HG03520 (cell line): ENCODE measurements at regions not wholly inside any gene's neighbourhood (a gene's known extent, or its start where the extent isn't known, plus 50 kb on each side); places are given as distances from the start of the nearest gene placed in this dataset.
A peak's percentile ranks its signal among the peaks of the same experiment; 100 is the strongest.

Experiments used
- ATAC-seq: cut with Tn5 transposase; IDR thresholded peaks from one replicate; pipeline ENCODE4 v1.9.1; 2021; ENCODE audit warnings: mild to moderate bottlenecking, moderate library complexity; ENCODE audit not compliant: unreplicated experiment

DNA sequence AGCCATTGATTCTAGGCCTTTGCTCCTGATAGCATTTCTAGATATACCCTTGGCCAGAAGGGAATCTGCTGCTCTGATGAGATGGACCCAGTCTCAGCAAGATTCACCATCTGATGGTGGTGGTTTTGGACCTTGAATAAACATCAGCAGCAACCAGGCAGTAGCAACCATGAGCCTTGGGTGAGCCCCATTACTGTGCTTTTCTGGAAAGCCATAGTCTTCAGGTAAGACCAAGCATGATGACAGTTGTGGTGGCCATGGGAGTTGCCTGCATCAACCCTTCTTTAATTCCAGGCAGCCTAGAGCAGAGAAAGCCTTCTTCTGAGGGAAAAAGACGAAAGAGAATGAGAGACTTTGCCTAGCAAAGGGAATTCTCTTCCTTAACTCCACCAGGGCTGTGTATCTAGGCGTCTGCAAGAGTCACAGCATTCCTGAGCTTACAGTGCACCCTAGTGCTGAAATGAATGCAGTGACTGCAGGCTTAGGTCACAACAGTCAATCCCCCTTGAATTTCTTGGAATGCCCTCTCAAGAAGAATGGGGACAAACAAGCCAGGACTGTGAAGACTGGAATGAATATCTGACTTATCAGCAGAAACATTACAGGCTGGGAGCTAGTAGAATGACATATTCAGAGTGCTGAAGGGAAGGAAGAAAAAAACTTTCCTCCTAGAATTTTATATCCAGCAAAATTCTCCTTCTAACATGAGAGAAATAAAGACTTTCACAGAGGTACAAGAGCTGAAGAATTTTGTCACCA is 942.4 kb upstream of the PCDH20 start:
- peak; percentile 60 for ATAC-seq

DNA sequence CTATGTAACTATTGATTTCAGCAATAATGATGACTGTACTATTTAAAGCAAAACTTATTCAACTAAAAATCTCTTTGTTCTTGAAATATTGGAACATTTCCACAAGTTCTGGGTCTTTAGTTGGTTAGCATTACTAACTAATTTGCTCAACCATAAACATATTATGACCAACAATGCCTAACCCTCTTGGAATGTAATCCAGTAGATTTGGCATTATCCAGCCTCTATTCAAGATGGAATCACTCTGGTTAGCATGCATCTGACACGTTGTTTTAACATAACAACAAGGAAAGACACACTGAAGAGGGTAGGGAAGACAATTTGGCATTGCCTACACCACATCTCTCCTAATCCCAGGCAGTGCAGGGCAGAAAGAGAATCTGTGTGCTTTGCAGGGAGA is 941.3 kb upstream of the PCDH20 start:
- no peak for ATAC-seq

DNA sequence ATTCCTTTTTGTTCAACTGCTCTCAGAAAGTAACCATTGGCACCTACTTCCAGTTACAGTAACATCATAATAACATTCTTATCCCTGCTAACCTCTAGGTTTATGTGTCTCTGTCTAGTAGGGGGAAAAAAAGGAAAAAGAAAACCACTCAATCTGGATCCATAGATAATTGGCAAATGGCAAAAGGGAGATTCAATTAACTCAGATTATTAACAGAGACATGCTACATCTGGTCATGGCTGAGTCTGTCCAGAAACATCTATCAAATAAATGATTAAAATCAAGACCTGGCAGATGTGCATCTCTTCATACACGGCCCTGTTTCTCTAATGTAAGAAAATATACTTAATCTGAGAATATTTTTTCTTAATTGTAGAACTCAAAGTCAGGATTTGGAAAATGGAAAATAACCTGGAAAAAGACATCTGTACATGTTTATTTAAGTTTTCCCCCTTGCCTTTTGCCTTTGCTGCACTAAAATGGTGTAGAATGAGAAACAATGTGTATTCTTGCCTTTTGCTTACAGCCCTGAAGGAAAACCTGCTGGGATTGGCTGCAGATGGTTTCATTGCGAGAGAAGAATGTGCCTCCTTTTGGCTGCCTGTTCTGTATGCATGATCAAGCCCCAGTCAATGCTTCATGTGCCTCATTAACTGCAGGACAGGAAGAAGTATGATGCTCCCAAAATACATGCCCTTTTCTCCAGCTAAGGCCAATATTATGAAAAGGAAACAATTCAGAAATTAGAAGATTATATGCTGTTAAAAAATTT is 921.6 kb upstream of the PCDH20 start:
- no peak for ATAC-seq

DNA sequence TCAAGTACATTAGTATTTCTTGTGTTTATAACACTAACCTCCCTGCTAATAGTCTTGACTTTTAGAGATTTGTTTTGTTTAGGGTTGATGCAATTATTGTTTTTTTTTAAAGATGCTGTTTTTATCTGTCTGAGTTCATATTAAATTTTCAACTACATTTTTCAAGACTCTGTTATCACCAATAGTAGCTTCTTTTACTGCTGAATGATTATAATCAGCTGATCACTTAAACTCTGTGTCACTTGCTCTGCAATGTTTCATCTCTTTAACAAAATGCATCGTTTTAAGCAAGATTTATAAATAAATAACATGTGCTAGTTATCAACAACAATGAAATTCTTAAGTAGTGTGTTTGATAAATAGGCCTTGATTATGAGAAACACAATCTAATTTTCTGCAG is 920.9 kb upstream of the PCDH20 start:
- ATAC-seq, result no peak

DNA sequence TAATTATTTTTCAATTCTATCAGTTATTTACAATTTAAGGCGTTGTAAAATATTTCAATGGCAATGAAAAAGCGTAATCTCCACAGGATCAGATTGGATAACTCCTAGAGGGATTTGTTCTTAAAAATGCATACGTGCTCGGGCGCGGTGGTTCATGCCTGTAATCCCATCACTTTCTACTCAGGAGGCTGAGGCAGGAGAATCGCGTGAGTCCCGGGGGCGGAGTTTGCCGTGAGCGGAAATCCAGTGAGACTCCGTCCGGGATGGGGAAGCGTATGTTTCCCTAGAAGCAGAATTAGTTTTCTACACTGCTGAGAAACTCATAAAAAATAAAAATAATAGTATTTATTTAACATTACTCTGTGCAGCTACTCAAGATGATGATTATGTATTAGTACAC is 917.8 kb upstream of the PCDH20 start:
- no peak for ATAC-seq

DNA sequence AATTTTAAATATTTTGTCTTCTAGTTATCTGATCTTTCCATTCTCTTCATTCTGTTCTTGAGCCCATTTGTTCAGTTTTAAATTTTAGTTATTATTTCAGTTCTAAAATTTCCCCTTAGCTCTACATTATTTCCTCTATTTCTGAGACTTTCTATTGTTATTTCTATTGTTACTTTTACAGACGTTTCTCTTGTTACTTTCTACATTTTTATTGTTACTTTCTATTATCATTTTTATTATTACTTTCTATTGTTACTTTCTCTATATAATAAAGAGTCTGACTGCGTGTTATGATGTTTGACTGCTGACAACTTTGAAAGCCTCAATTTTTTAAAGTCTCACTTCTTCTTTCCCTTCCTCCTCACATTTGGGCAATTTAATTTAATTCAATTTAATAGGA is 915.7 kb upstream of the PCDH20 start:
- no peak for ATAC-seq

DNA sequence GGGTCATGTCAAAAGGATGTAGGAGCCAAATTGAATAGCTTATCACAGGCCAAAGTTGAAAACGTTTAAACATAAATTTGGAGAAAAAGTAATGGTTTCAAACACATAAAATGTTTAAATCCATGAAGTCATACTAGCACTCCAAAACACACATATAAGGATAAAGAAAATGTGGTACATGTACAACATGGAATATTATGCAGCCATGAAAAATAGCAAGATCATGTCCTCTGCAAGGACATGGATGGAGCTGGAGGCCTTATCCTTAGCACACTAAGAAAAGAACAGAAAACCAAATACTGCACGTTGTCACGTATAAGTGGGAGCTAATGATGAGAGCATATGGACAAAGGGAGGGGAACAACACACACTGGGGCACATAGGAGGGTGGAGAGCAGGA is 911.7 kb upstream of the PCDH20 start:
- ATAC-seq, result no peak

DNA sequence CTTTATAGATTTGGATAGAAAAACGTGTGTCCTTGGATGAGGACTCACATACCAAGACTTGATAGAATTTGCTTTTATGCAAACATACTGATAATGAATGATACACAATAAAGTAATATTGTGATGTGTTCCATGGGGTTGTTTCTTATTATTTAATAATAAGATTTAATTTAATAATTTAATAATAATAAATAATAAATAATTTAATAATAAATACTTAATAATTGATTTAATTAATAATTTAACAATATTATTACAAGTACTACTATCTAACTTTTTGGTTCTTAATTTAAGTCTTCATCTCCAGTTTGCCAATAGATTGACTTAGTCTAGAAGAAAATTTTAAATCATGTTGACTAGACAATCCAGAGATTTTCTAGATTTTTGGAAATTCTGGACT is 909.2 kb upstream of the PCDH20 start:
- ATAC-seq, result no peak

DNA sequence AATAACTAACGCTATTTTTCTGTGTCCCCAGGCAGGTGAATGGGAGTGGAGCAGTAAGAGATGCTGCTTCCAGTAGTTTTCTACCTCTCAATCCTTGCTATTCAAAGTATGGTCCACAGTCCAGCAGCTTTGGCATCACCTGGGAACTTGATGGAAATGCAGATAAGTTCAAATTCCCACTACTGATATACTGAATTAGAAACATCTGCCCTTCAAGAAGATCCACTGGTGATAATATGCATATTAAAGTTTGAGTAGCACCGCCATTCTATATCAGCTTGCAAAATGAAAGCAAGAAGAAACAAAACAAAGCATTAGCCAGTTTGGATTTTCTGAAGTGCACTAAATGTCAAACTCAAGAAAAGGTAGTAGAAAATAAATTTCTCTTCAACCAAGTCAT is 906.2 kb upstream of the PCDH20 start:
- ATAC-seq, result no peak

DNA sequence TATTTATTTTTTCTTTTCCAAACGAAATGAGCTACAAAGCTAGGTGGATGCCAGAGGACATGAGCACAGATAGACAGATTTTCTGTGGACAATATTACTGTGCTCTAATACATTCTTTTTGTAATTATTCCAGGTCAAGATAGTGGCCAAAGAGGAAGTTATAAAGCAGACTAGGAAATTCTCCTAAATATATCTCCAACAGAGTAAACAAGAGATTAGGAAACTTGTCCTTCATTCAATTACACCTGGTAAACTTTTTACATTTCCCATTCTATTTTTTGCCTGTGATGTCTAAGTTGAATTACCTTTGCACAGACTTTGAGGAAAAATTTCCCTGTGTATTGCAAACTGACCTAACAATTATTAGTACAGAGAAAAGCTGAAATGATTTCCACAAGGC is 905.5 kb upstream of the PCDH20 start:
- no peak for ATAC-seq

DNA sequence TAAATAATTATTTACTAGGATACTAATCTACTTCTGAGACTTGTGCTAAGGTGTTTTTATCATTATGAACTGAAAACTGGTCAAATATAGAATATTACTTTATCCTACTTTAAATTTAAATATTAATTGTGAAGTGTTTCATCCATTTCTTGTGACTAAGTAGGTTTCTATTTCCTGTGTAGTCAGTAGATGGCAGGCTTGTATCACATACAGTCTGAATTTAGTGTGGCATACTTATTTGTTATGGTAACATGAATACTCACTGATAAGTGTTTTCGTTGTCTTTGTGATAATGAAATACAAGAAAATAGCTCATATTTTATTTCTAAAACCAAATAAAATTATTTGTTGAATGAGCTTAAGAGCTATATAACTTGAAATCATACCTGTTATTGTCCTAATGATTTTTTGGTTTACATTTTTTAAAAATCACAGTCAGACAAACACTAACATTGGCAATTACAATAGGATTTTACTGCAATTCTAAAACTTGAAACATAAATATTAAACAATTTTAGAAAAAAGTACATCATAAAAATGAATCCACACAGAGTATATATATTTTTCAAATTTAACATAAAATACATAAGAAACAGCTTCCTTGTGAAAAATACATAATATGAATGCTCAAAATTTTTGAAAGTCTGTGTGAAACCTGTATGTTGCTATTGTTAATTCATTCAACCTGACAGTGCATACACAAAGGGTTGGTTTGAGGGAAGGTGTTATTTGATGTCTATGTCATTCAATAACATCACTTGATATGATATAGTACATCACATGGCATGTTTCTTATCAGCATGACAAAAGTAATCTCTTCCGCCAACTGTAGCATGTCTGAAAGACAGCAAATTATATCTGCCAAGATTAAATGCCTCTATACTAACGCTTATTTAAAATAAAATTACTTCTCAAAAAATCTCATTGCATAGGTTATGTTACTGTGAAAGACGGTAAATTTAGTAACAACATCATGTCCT is 904.8 kb upstream of the PCDH20 start:
- ATAC-seq, result peak; percentile 79

DNA sequence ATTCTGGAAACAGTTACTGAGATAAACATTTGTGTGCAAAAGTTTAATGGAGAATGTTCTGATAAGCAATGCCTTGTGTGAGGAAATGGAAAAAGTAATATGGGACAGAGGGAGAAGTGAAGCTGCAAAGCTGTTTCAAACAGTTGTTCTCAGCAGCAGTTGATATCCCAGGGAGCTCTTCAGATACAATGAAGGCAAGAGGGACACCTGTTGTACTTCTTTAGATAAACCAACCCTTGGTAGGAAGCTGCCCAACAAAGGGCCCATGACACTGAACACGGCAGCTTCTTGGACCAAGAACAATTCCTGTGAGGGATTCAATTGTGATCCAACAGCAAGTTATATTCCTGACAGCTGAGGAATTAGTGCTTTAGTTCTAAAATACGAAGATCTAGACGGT is 894.3 kb upstream of the PCDH20 start:
- ATAC-seq, result no peak

DNA sequence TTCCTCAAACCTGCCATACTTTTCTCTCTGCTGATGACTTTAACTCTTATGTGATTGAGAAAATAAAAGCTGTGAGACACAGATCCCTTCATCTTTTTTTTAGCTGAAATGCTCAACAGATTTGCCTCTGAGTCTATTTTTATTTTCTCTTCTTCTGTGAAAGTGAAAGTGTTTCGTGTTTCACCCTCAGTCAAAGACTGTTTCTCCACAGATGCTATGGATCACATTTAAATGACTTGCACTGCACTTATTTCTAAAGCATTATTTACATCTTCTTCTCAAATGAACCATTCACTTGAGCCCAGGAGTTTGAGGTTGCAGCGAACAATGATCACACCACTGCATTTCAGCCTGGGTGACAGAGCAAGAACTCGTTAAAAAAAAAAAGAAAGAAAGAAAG is 890.1 kb upstream of the PCDH20 start:
- ATAC-seq, result peak; percentile 91

DNA sequence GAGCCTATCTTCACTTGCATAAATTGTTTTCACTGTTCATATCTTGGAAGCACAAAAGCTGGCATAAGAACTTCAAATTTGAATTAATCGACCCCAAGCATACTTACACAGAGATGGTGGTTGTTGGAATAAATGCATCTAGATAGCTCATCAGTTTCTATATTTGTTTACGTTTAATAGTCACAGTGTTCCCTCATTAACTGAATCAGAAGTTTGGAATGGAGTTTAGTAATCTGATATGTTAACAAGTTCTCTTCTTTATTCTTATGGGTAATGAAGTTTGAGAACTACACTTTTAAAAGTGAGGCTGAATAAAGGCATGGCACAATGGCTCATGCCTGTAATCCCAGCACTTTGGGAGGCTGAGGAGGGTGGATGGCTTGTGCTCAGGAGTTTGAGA is 886.7 kb upstream of the PCDH20 start:
- ATAC-seq, result no peak

DNA sequence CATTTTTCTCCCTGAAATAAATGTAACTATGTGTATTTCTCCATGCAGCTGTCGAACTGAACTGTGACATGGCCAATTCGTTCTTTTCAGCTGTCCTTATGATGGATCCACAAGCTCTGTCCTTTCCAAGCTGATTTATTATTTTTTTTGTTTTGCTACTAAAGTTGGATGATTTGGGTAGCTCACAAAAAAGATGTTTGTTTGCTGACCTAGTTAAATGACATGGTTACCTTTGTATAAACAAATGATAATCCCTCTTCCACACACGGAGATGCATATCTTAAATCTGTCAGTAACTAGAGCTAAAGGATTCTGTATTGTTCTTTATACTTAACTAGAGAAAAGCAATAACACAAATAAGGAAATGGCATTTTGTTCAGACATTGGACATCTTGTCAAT is 884.3 kb upstream of the PCDH20 start:
- ATAC-seq, result no peak

DNA sequence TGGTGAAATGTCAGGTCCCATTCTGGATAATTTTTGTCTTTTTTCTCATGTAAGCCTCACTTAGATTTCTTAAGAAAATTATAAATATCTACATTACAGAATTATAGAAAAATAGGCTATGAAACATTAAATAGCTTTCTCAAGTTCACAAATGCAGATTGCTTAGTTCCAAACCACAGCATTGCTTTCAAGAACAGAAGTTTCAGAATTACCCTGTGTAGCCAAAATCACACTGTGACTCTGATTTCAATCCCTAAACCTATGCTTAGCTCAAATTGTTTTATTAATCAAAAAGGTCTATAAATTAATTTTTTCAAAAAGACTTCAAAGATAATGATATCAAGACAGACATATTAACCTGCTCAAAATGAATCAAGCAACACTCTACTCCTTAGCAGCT is 881.2 kb upstream of the PCDH20 start:
- no peak for ATAC-seq

DNA sequence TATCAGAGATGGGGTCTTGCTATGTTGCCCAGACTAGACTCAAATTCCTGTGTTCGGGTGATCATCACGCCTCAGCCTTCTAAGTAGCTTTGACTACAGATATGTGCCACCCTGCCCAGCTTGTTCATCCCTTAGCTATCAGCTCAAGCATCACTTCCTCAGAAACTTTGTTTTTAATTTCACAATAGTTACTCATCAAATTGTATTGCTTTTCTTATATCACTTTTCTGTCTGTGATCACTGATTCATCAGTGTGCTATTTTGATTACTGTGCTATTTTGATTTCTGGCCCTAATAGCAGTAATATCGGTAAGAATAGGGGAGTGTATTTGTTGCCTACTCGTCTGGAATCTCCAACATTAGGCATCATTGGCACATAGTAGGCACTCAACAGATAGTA is 878.6 kb upstream of the PCDH20 start:
- ATAC-seq, result no peak

DNA sequence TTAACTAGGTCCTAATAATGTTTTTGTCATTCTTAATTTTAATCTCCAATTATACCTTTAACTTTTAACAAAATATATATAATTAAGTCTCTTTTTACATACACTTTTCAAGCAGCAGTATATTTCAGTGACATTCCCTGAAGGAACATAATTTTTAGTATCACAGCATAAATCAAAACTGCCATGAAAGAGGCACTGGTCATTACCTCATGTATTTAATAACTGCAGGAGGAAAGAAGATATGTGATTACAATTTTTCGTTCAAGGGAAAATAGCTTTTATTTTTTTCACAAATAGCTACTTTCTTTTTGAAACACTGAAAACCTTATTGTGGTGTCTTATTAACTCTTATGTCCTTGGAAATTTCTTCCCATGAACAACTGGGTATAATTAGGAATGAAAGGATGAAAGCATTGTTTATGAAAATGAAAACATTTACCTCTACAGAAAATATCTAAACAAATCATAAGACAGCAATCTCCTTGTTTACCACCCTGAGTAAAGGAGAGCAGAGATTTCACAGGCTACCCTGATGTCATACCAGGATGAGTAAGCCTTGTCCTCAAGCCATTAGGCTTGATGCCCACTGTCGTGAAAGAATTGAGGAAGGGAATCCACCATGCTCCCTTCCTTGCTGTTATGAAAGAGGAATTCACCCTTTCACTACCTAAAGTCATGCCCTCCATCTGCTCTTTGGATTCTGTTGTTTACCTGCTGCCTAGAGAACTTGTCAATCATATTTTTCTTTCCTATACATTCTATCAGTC is 877.2 kb upstream of the PCDH20 start:
- no peak for ATAC-seq

DNA sequence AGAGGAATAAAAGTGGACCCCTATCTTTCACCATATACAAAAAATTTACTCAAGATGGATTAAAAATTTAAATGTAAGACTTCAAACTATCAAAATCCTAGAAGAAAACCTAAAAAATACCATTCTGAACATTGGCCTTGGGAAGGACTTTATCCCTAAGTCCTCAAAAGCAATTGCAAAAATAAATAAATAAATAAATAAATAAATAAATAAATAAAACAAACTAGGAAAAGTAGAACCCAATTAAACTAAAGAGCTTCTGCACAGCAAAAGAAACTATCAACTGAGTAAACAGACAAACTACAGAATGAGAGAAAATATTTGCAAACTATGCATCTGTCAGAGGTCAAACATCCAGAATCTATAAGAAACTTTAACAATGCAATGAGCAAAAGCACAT is 874.9 kb upstream of the PCDH20 start:
- ATAC-seq, result no peak

DNA sequence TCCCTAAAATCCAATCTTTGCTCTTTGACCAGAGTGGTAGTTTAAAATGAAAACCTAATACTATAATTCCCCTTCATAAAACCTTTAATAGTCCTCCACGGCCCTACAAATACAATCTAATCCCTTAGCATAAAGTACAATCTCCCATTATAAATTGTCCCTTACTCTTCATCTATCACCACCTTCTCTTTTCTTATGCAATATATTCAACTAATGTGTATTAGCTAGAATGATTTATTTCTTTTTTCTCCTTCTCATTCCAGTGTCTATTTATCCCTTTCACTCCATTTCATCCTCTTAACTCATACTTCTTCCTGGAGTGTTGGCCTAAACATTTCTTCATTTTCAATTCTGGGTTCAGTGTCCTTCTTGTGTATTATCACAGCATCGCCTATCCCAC is 872.1 kb upstream of the PCDH20 start:
- ATAC-seq, result no peak

DNA sequence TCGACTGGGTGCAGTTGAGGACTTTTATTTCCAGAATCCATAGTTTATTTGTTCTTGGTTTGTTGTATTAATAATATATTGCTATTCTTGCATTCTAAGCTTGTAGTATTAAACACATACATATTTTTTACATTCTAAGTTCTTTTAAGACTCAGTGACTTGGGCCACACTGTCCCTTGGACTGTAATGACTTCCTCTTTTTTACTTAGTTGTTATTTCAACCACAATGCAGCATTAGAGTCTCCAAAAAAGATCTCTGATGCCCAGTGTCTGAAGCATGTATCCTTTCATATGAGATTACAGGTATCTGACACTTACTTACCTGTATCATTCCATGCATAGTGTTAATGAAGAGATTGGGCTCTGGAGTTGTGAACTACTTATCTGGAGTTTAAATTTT is 864.9 kb upstream of the PCDH20 start:
- peak; percentile 77 for ATAC-seq
